Natural killer cell (primary cell): ENCODE measurements at regions not wholly inside any gene's neighbourhood (a gene's known extent, or its start where the extent isn't known, plus 50 kb on each side); places are given as distances from the start of the nearest gene placed in this dataset.

ENCODE experiments used
- ATAC-seq, 3 donors: fragments of 150-1000 bp in 2 of 3; fragments of 200-7000 bp in 1 of 3; cut with Tn5 transposase; 1 replicate in 1 of 3; 2 replicates in 2 of 3; pipeline ENCODE4 v1.10.0; 2021; ENCODE audit warnings: mild to moderate bottlenecking in 2 of 3, moderate library complexity in 2 of 3
- DNase-seq, 2 donors: peaks; one replicate each; pipeline versions ENCODE4 v3.0.0 to v3.0.0-alpha.2; 2013 to 2021; ENCODE audit warnings: mixed read lengths in 1 of 2
- H3K27ac ChIP-seq: one replicate; pipeline ENCODE4 v1.5.1; 2013; ENCODE audit warnings: mild to moderate bottlenecking, low read length
- H3K27me3 ChIP-seq: one replicate; pipeline ENCODE4 v1.6.1; 2013; ENCODE audit warnings: low read length; ENCODE audit not compliant: control insufficient read depth, insufficient read depth
- H3K36me3 ChIP-seq: one replicate; pipeline ENCODE4 v1.6.1; 2013; ENCODE audit warnings: low read length; ENCODE audit not compliant: control insufficient read depth, insufficient read depth
- H3K4me1 ChIP-seq: one replicate; pipeline ENCODE4 v1.6.1; 2013; ENCODE audit warnings: low read length; ENCODE audit not compliant: control insufficient read depth, insufficient read depth
- H3K4me3 ChIP-seq: one replicate; pipeline ENCODE4 v1.5.1; 2013; ENCODE audit warnings: low read length
- H3K9me3 ChIP-seq: one replicate; pipeline ENCODE4 v1.6.1; 2013; ENCODE audit warnings: low read length; ENCODE audit not compliant: control insufficient read depth, insufficient read depth
- H3K27ac Mint-ChIP-seq, 2 donors: one replicate each; pipeline ENCODE4 v1.8.0; 2022; ENCODE audit warnings: mild to moderate bottlenecking in 2 of 2, mixed read lengths in 2 of 2, moderate library complexity in 1 of 2
- H3K27me3 Mint-ChIP-seq, 2 donors: one replicate each; pipeline ENCODE4 v1.8.0; 2022; ENCODE audit warnings: low read depth in 2 of 2, mixed read lengths in 2 of 2
- H3K36me3 Mint-ChIP-seq: one replicate; pipeline ENCODE4 v1.8.0; 2022; ENCODE audit warnings: mixed read lengths
- H3K4me1 Mint-ChIP-seq, 2 donors: one replicate each; pipeline ENCODE4 v1.8.0; 2022; ENCODE audit warnings: mixed read lengths in 2 of 2
- H3K4me3 Mint-ChIP-seq: one replicate; pipeline ENCODE4 v1.8.0; 2022; ENCODE audit warnings: mild to moderate bottlenecking, moderate library complexity, mixed read lengths
- H3K9me3 Mint-ChIP-seq, 2 donors: one replicate each; pipeline ENCODE4 v1.8.0; 2022; ENCODE audit warnings: mixed read lengths in 2 of 2
- CTCF ChIP-seq: fragments of 200-600 bp; IDR thresholded peaks from one replicate; pipeline ENCODE4 v1.8.0; 2022; ENCODE audit warnings: antibody characterized with exemption
- WGBS: methylation state at CpG from one replicate; pipeline ENCODE4 v1.1.7; 2013; ENCODE audit warnings: missing lambda C conversion rate; ENCODE audit not compliant: insufficient coverage; 5-methylcytosine and 5-hydroxymethylcytosine counted together
- intact Hi-C: fragments of 100-400 bp; cut with micrococcal nuclease; formaldehyde crosslinking; loops from one replicate; pipeline ENCODE4 v1.14.2; 2022

GRCh38 chr13:33435207-33435606 lies 149.7 kb upstream of the STARD13 start:
- WGBS: no CpG with 5 or more reads among the region's 2 CpGs
- ATAC-seq (no peak), DNase-seq (no peak)
- H3K36me3 Mint-ChIP-seq: no peaks in the 10 kb centered on the region
- Histone ChIP-seq H3K4me1 (no peaks in the 10 kb centered on the region), H3K4me3 (no peak overlapping the region), H3K27me3 (no peaks in the 10 kb centered on the region), H3K36me3 (no peaks in the 10 kb centered on the region), H3K27ac (no peak overlapping the region), H3K9me3 (no peaks in the 10 kb centered on the region)
- H3K4me1 Mint-ChIP-seq: no peaks in the 10 kb centered on the region
- no peak overlapping the region for H3K4me3 Mint-ChIP-seq
- no peak overlapping the region for H3K27ac Mint-ChIP-seq
- no peak for TF ChIP-seq CTCF
- intact Hi-C loops: no loop called here
- H3K27me3 Mint-ChIP-seq: no peaks in the 10 kb centered on the region
- peaks cover 0 to 2% of the 10 kb centered on the region in 2 donors for H3K9me3 Mint-ChIP-seq

- H3K4me1 Mint-ChIP-seq: no peaks in the 10 kb centered on the region
- TF ChIP-seq CTCF: no peak
- DNase-seq (no peak), ATAC-seq (no peak)
- Histone ChIP-seq H3K27me3 (no peaks in the 10 kb centered on the region), H3K4me3 (no peak overlapping the region), H3K9me3 (no peaks in the 10 kb centered on the region), H3K27ac (no peak overlapping the region), H3K36me3 (no peaks in the 10 kb centered on the region), H3K4me1 (no peaks in the 10 kb centered on the region)
- no peak overlapping the region for H3K27ac Mint-ChIP-seq
- intact Hi-C loops: no loop called here
- peaks cover 2 to 3% of the 10 kb centered on the region in 2 donors for H3K9me3 Mint-ChIP-seq
- no peak overlapping the region for H3K4me3 Mint-ChIP-seq
- peaks cover 0 to 4% of the 10 kb centered on the region in 2 donors for H3K27me3 Mint-ChIP-seq
- H3K36me3 Mint-ChIP-seq: no peaks in the 10 kb centered on the region
- 100% methylated on average over 1 of the region's 2 CpGs for WGBS
Measured at GRCh38 chr13:33438918-33439317, 153.4 kb upstream of the STARD13 start.

DNA sequence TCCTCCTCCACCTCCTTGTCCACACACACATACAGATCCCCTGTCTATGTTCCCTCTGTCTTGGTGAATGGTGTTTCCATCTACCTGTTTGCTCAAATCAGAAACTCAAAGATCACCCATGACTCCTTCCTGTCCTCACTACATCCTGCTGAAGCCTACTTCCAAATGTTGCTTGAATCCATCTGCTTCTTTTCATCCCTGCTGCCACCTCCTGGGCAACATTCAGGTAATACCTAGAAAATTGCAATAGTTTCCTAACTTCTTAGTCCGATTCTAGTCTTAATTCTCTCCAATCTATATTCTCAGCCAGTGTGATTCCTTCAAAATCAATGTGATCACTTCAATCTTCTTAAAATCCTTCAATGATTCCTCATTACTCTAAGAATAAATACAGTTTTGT lies 155.5 kb upstream of the STARD13 start:
- no peak overlapping the region for H3K27ac Mint-ChIP-seq
- no peak overlapping the region for H3K27ac ChIP-seq
- peaks cover 2 to 3% of the 10 kb centered on the region in 2 donors for H3K9me3 Mint-ChIP-seq
- intact Hi-C loops: no loop called here
- no peaks in the 10 kb centered on the region for H3K27me3 ChIP-seq
- no peaks in the 10 kb centered on the region for H3K4me1 ChIP-seq
- WGBS: 91% methylated on average over 1 of the region's 1 CpG
- H3K4me3 Mint-ChIP-seq: no peak overlapping the region
- no peak overlapping the region for H3K4me3 ChIP-seq
- H3K36me3 Mint-ChIP-seq: no peaks in the 10 kb centered on the region
- DNase-seq (no peak), ATAC-seq (no peak)
- no peaks in the 10 kb centered on the region for H3K4me1 Mint-ChIP-seq
- H3K36me3 ChIP-seq: no peaks in the 10 kb centered on the region
- no peaks in the 10 kb centered on the region for H3K9me3 ChIP-seq
- TF ChIP-seq CTCF: no peak
- peaks cover 0 to 4% of the 10 kb centered on the region in 2 donors for H3K27me3 Mint-ChIP-seq

DNA sequence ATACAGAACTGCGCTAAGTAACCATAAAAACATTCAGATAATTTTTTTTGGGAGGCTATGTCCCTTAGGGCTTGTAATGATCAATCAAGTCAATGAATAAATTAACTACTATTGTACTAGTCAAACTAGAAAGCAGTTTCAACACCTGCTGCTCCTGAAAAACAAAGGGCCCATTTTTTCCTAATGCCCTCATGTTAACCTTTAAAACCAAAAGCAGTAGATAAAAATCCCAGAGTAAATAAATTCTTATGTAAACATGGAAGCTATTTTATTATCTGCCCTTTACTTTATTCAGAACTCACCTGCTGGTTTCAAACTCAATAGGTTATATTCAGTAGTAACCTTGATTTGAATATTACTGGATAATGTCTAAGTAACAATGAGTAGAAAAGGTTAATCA lies 159.5 kb upstream of the STARD13 start:
- Mint-ChIP-seq H3K27me3 (peaks cover 0 to 4% of the 10 kb centered on the region in 2 donors), H3K9me3 (peaks cover 2 to 6% of the 10 kb centered on the region in 2 donors), H3K4me3 (no peak overlapping the region), H3K27ac (no peak overlapping the region), H3K4me1 (no peaks in the 10 kb centered on the region), H3K36me3 (no peaks in the 10 kb centered on the region)
- intact Hi-C loops: no loop called here
- no peak for TF ChIP-seq CTCF
- no peaks in the 10 kb centered on the region for H3K27me3 ChIP-seq
- DNase-seq (no peak), ATAC-seq (no peak)
- WGBS: no CpG with 5 or more reads among the region's 1 CpG
- H3K4me1 ChIP-seq: no peaks in the 10 kb centered on the region
- no peaks in the 10 kb centered on the region for H3K36me3 ChIP-seq
- no peaks in the 10 kb centered on the region for H3K9me3 ChIP-seq
- no peak overlapping the region for H3K4me3 ChIP-seq
- no peak overlapping the region for H3K27ac ChIP-seq
